ENCODE measurements at regions not wholly inside any gene's neighbourhood (a gene's known extent, or its start where the extent isn't known, plus 50 kb on each side); places are given as distances from the start of the nearest gene placed in this dataset.

- no peak for TF ChIP-seq CTCF (IDR thresholded peaks at IDR 0.05)
- no peak for TF ChIP-seq POLR2A (IDR thresholded peaks at IDR 0.05)
Observed at GRCh38 chr2:146130290-146130689, 1610.4 kb upstream of the ZEB2 start.

All from testis (tissue), 2 donors.